ENCODE measurements at regions not wholly inside any gene's neighbourhood (a gene's known extent, or its start where the extent isn't known, plus 50 kb on each side); places are given as distances from the start of the nearest gene placed in this dataset.

GRCh38 chr6:119608994-119609393 lies 259.4 kb upstream of the MAN1A1 start:
- no peak for TF ChIP-seq CTCF (IDR thresholded peaks at IDR 0.05; ENCODE audit: borderline replicate concordance, extremely low read depth, insufficient read depth)
- Histone ChIP-seq H3K27me3 (ENCODE audit: control insufficient read depth, insufficient read depth, low read length) (no peaks in the 10 kb centered on the region), H3K36me3 (ENCODE audit: control insufficient read depth in 2 of 3, insufficient read depth in 3 of 3, low read length in 3 of 3) (no peaks in the 10 kb centered on the region), H3K4me3 (ENCODE audit: low read length in 3 of 3) (no peak overlapping the region), H3K27ac (ENCODE audit: low read depth in 2 of 2, low read length in 2 of 2) (no peak overlapping the region), H3K9me3 (ENCODE audit: control insufficient read depth in 2 of 3, insufficient read depth in 1 of 3, low read length in 3 of 3) (no peaks in the 10 kb centered on the region), H3K9ac (ENCODE audit: low read length in 3 of 3) (no peak overlapping the region), H3K4me1 (ENCODE audit: control insufficient read depth in 2 of 3, insufficient read depth in 2 of 3, low read depth in 1 of 3, low read length in 3 of 3) (no peaks in the 10 kb centered on the region)
- no peak for FAIRE-seq
- no peak for DNase-seq
- intact Hi-C loops (cut with DNase I): no loop called here

DNA sequence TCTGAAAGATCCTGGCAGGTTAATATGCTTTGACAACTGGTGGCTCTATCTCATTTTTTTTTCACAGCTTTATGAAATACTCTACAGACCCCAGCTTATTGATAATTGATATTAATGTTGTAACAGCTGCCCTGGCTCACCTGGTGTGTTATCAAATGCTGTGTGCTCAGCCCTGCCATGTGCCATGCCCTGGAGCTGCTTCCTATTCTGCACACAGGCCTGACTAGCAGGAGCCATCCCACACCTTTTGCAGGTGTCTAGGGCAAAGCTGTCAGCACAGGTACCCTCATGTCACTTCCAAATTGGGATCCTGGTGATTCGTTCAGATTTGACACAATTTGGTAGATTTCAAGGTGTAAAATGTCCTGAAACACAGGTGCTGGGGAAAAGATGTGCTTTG lies 254.6 kb upstream of the MAN1A1 start:
- H3K9ac ChIP-seq (ENCODE audit: low read length in 3 of 3): no peak overlapping the region
- no peak for FAIRE-seq
- TF ChIP-seq CTCF (IDR thresholded peaks at IDR 0.05; ENCODE audit: borderline replicate concordance, extremely low read depth, insufficient read depth): no peak
- no peak overlapping the region for H3K27ac ChIP-seq (ENCODE audit: low read depth in 2 of 2, low read length in 2 of 2)
- H3K36me3 ChIP-seq (ENCODE audit: control insufficient read depth in 2 of 3, insufficient read depth in 3 of 3, low read length in 3 of 3): no peaks in the 10 kb centered on the region
- intact Hi-C loops (cut with DNase I): no loop called here
- H3K27me3 ChIP-seq (ENCODE audit: control insufficient read depth, insufficient read depth, low read length): no peaks in the 10 kb centered on the region
- no peak overlapping the region for H3K4me3 ChIP-seq (ENCODE audit: low read length in 3 of 3)
- H3K4me1 ChIP-seq (ENCODE audit: control insufficient read depth in 2 of 3, insufficient read depth in 2 of 3, low read depth in 1 of 3, low read length in 3 of 3): no peaks in the 10 kb centered on the region
- no peak for DNase-seq
- H3K9me3 ChIP-seq (ENCODE audit: control insufficient read depth in 2 of 3, insufficient read depth in 1 of 3, low read length in 3 of 3): no peaks in the 10 kb centered on the region

GRCh38 chr6:119603501-119603900 lies 253.9 kb upstream of the MAN1A1 start:
- no peak for FAIRE-seq
- H3K36me3 ChIP-seq (ENCODE audit: control insufficient read depth in 2 of 3, insufficient read depth in 3 of 3, low read length in 3 of 3): no peaks in the 10 kb centered on the region
- H3K4me1 ChIP-seq (ENCODE audit: control insufficient read depth in 2 of 3, insufficient read depth in 2 of 3, low read depth in 1 of 3, low read length in 3 of 3): no peaks in the 10 kb centered on the region
- intact Hi-C loops (cut with DNase I): no loop called here
- no peak overlapping the region for H3K4me3 ChIP-seq (ENCODE audit: low read length in 3 of 3)
- TF ChIP-seq CTCF (IDR thresholded peaks at IDR 0.05; ENCODE audit: borderline replicate concordance, extremely low read depth, insufficient read depth): no peak
- no peak for DNase-seq
- no peaks in the 10 kb centered on the region for H3K27me3 ChIP-seq (ENCODE audit: control insufficient read depth, insufficient read depth, low read length)
- no peaks in the 10 kb centered on the region for H3K9me3 ChIP-seq (ENCODE audit: control insufficient read depth in 2 of 3, insufficient read depth in 1 of 3, low read length in 3 of 3)
- no peak overlapping the region for H3K9ac ChIP-seq (ENCODE audit: low read length in 3 of 3)
- no peak overlapping the region for H3K27ac ChIP-seq (ENCODE audit: low read depth in 2 of 2, low read length in 2 of 2)

All from kidney (tissue), 13 donors.